Hepatocyte (in vitro differentiated cells): ENCODE measurements at regions not wholly inside any gene's neighbourhood (a gene's known extent, or its start where the extent isn't known, plus 50 kb on each side); places are given as distances from the start of the nearest gene placed in this dataset.

Experiments used
- EZH2 ChIP-seq: fragments of 200-600 bp; sonication (generic); IDR thresholded peaks from 2 replicates; pipeline ENCODE4 v1.6.1; 2016; ENCODE audit warnings: antibody characterized with exemption, mild to moderate bottlenecking, borderline replicate concordance
- EZH2phosphoT487 ChIP-seq: fragments of 200-600 bp; sonication (generic); IDR thresholded peaks from one replicate; pipeline ENCODE4 v1.6.1; 2018; ENCODE audit warnings: antibody characterized with exemption, mild to moderate bottlenecking, low read depth, moderate library complexity; ENCODE audit not compliant: unreplicated experiment, severe bottlenecking
- TF ChIP-seq, protein P1 (sequence below): fragments of 200-600 bp; sonication (generic); IDR thresholded peaks from 2 replicates; pipeline ENCODE4 v1.5.1; 2016; ENCODE audit warnings: antibody characterized with exemption, mild to moderate bottlenecking; ENCODE audit not compliant: poor library complexity

DNA sequence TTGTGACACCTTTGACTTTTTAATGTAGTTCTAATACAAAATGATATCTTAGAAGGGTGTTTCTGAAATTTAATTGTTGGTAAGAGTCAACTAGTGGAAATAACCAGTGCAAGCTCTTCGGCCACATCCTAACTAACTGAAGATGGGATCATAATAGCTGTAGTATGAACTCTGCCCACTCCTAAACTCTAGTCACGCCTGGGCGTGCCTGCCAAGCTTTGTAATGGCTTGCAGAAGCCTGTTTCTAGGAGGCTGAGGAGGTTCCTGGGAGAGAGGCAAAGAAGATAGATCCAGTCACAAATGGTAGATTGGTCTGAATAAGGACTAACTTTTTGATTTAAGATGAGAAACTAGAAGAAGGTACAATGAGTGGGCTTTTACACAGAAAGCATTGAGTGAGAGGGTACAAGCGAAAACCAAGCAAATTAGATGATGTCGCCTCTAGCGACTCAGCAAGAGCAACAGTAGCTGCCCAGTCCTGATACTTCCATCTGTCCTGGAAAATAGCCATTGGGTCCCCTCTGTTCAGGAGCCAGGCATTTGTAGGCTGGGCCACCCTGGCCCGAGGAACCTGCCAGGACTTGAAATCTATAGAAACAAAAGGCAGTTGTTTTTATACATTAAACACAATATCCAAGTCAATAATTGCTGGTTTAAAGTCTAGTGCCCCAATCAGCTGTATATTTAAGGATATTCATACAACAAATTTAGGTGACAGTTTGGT, 148.8 kb downstream of the SLC38A4 start:
- TF ChIP-seq, protein P1, sequence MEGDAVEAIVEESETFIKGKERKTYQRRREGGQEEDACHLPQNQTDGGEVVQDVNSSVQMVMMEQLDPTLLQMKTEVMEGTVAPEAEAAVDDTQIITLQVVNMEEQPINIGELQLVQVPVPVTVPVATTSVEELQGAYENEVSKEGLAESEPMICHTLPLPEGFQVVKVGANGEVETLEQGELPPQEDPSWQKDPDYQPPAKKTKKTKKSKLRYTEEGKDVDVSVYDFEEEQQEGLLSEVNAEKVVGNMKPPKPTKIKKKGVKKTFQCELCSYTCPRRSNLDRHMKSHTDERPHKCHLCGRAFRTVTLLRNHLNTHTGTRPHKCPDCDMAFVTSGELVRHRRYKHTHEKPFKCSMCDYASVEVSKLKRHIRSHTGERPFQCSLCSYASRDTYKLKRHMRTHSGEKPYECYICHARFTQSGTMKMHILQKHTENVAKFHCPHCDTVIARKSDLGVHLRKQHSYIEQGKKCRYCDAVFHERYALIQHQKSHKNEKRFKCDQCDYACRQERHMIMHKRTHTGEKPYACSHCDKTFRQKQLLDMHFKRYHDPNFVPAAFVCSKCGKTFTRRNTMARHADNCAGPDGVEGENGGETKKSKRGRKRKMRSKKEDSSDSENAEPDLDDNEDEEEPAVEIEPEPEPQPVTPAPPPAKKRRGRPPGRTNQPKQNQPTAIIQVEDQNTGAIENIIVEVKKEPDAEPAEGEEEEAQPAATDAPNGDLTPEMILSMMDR, result no peak
- TF ChIP-seq EZH2, result no peak
- no peak for TF ChIP-seq EZH2phosphoT487
